ENCODE measurements at regions not wholly inside any gene's neighbourhood (a gene's known extent, or its start where the extent isn't known, plus 50 kb on each side); places are given as distances from the start of the nearest gene placed in this dataset.

DNA sequence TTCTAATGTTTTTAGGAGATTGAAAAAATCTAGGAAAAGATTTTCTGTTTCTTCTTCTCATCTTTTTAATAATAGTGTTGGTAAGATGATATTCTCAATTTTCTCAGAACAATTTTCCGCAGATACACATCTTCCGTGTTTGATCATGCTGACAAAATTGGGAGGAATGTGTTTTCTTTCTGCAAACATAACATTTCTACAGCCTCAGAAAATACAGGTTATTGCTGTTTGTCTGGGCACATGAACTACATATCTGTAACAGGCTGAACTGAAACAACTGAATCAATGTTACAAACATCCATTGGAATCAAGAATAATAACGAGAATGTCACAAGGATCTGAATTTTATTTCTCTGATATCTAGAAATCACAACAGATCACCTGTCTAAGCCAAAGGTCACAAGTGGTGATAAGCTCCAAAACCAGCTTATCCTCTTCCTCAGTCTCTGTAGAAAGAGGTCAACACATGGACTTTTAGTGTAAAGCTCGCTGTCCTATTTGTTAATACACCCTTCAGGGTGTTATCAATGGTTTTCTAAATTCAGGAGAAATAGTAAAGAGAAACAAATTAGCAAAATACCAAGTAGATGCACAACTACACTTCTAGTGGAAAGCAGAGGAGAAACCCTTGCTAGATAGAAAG lies 197.3 kb upstream of the MARCKS start:
- Histone ChIP-seq H3K4me1 (ENCODE audit: control insufficient read depth, extremely low read depth, insufficient read depth, low read length) (peaks cover 19% of the 10 kb centered on the region), H3K79me2 (ENCODE audit: control insufficient read depth, insufficient read depth, low read length) (no peaks in the 10 kb centered on the region), H2AFZ (ENCODE audit: low read depth, low read length) (no peak overlapping the region), H3K27me3 (ENCODE audit: control insufficient read depth in 2 of 2, insufficient read depth in 2 of 2, low read length in 2 of 2) (no peaks in the 10 kb centered on the region), H3K4me3 (replicated peaks in 1 of 3; ENCODE audit: insufficient read depth in 1 of 3, low read depth in 1 of 3, low read length in 3 of 3) (no peak overlapping the region), H3K36me3 (ENCODE audit: control insufficient read depth in 2 of 2, extremely low read depth in 1 of 2, insufficient read depth in 2 of 2, low read length in 2 of 2) (no peaks in the 10 kb centered on the region), H3K27ac (ENCODE audit: insufficient read depth, low read depth, low read length) (no peak overlapping the region), H3K9me1 (replicated peaks; ENCODE audit: control insufficient read depth, extremely low read depth, insufficient read depth, low read length) (peaks cover 2% of the 10 kb centered on the region), H3K9ac (replicated peaks; ENCODE audit: extremely low read depth, insufficient read depth, low read length) (no peak overlapping the region), H3K9me3 (replicated peaks; ENCODE audit: control insufficient read depth, insufficient read depth, low read length) (no peaks in the 10 kb centered on the region), H4K20me1 (replicated peaks; ENCODE audit: control insufficient read depth, extremely low read depth, insufficient read depth, low read length) (no peaks in the 10 kb centered on the region), H3K4me2 (ENCODE audit: insufficient read depth, low read length) (no peak overlapping the region)
- no TSS peak for BruUV-seq (replicated peaks)
- ChIA-PET POLR2A (no interaction called here), CTCF (interaction anchor here (1.8 kb wide), 1 partner anchor 13 kb away, joined by 8 read pairs; no protein-coding TSS in a partner anchor)
- TF ChIP-seq MAX (IDR thresholded peaks at IDR 0.05; ENCODE audit: insufficient read depth, insufficient read length) (no peak), JUN (IDR thresholded peaks at IDR 0.05; ENCODE audit: borderline replicate concordance, insufficient read depth, insufficient read length, low read depth) (no peak), CTCF (IDR thresholded peaks at IDR 0.05; ENCODE audit: extremely low read depth in 1 of 2, insufficient read depth in 1 of 2, low read depth in 1 of 2, low read length in 2 of 2) (no peak), FOS (IDR thresholded peaks at IDR 0.05; ENCODE audit: borderline replicate concordance, insufficient read depth, low read length) (no peak), POLR2AphosphoS5 (IDR thresholded peaks at IDR 0.05; ENCODE audit: insufficient read depth, low read depth, low read length) (no peak), POLR2A (IDR thresholded peaks at IDR 0.05; ENCODE audit: low read depth, low read length) (no peak), GATA2 (IDR thresholded peaks at IDR 0.05; ENCODE audit: insufficient read depth, insufficient read length, low read depth, low read length) (no peak), MYC (IDR thresholded peaks at IDR 0.05; ENCODE audit: low read depth, low read length) (no peak), EZH2 (IDR thresholded peaks at IDR 0.05; ENCODE audit: borderline replicate concordance, low read depth, low read length, severe bottlenecking) (no peak)
- dilution Hi-C loops (cut with MboI; ENCODE audit: extremely low pct_ligation_motif_present, low sequenced_read_pairs) = no loop called here
- no peak for DNase-seq (ENCODE audit: low read depth, low spot score)
- intact Hi-C loops (cut with micrococcal nuclease) = no loop called here
- no peak for FAIRE-seq

Measured in endothelial cell of umbilical vein (primary cell).